Karpas-422 (cell line): ENCODE measurements at regions not wholly inside any gene's neighbourhood (a gene's known extent, or its start where the extent isn't known, plus 50 kb on each side); places are given as distances from the start of the nearest gene placed in this dataset.

ENCODE experiments used
- DNase-seq: peaks from one replicate; pipeline ENCODE4 v3.0.0-alpha.2; 2015
- H2AFZ ChIP-seq: fragments of 200-600 bp; sonication (generic); 2 replicates; pipeline ENCODE4 v1.6.1; 2014; ENCODE audit warnings: antibody characterized with exemption, low read length, mixed read lengths
- H3K27ac ChIP-seq: fragments of 200-600 bp; sonication (generic); 2 replicates; pipeline ENCODE4 v1.5.1; 2014; ENCODE audit warnings: mild to moderate bottlenecking, low read length, moderate library complexity
- H3K27me3 ChIP-seq: fragments of 200-600 bp; sonication (generic); 2 replicates; pipeline ENCODE4 v1.6.1; 2014; ENCODE audit warnings: low read length, mixed read lengths
- H3K36me3 ChIP-seq: fragments of 200-600 bp; sonication (generic); 2 replicates; pipeline ENCODE4 v1.6.1; 2014; ENCODE audit warnings: low read length, mixed read lengths; ENCODE audit not compliant: insufficient read depth
- H3K4me1 ChIP-seq: fragments of 200-600 bp; sonication (generic); 2 replicates; pipeline ENCODE4 v1.6.1; 2014; ENCODE audit warnings: mild to moderate bottlenecking, low read length, mixed read lengths
- H3K4me2 ChIP-seq: fragments of 200-600 bp; sonication (generic); 2 replicates; pipeline ENCODE4 v1.6.1; 2014; ENCODE audit warnings: low read length, low read depth, mild to moderate bottlenecking; ENCODE audit not compliant: poor library complexity, severe bottlenecking
- H3K4me3 ChIP-seq: fragments of 200-600 bp; sonication (generic); 2 replicates; pipeline ENCODE4 v1.5.1; 2014; ENCODE audit warnings: mild to moderate bottlenecking, antibody characterized with exemption, low read length, mixed read lengths
- H3K79me2 ChIP-seq: fragments of 200-600 bp; sonication (generic); 2 replicates; pipeline ENCODE4 v1.6.1; 2014; ENCODE audit warnings: mild to moderate bottlenecking, low read length, mixed read lengths
- H3K9ac ChIP-seq: fragments of 200-600 bp; sonication (generic); 2 replicates; pipeline ENCODE4 v1.6.0; 2014; ENCODE audit warnings: low read length
- H3K9me2 ChIP-seq: fragments of 200-600 bp; sonication (generic), shearing (Covaris generic); replicated peaks from 2 replicates; pipeline ENCODE4 v1.6.0; 2014; ENCODE audit warnings: mild to moderate bottlenecking, low read length, moderate library complexity; ENCODE audit not compliant: insufficient read depth
- H3K9me3 ChIP-seq: fragments of 300-700, 200-600 bp; sonication (generic); 2 replicates; pipeline ENCODE4 v1.6.1; 2014; ENCODE audit warnings: low read length, mixed read lengths
- H4K20me1 ChIP-seq: fragments of 200-600 bp; sonication (generic); 2 replicates; pipeline ENCODE4 v1.6.1; 2014; ENCODE audit warnings: mild to moderate bottlenecking, antibody characterized with exemption, low read length, low read depth; ENCODE audit not compliant: insufficient read depth

DNA sequence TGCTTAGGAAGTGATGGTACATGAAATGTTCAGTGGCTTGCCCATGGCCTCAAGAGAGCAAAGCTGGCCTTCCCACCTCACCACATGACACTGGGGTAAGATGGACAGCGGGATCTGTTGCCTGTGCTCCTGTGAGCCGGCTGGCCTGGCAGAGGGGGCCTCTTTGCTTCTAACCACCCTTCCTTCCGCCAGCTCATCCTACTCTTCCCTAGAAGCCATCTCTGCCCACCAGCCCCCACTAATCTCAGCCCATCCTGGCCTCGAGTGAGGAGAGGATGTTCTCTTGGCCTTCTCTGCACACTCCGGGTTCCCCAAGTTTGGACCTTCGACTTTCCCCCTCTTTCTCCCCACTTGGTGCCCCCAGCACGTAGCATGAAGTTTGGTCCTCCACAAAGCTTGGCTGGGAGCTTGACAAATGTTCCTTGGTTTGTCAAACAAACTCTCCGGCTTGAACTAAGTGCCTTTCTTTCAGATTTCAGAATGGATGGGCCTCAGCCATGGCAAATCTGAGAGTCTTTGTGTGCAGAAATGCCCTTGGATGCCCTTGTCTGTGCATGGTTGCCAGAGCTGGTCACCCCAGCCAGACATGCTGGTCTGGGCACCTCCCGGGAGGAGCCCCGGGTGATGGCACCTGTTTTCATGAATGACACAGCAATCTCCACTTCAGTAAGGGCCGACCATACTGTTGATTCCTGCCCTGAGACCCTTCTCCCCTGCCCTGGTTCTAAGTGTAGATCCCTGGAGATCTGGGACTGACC is 145.5 kb downstream of the URI1 start:
- H3K27ac ChIP-seq = no peak overlapping the region
- H3K9ac ChIP-seq = no peak overlapping the region
- no peaks in the 10 kb centered on the region for H4K20me1 ChIP-seq
- no peak overlapping the region for H3K4me3 ChIP-seq
- H3K79me2 ChIP-seq = no peaks in the 10 kb centered on the region
- H3K9me3 ChIP-seq = no peaks in the 10 kb centered on the region
- H3K9me2 ChIP-seq = no peaks in the 10 kb centered on the region
- no peak overlapping the region for H3K4me2 ChIP-seq
- H3K4me1 ChIP-seq = no peaks in the 10 kb centered on the region
- DNase-seq = no peak
- H3K27me3 ChIP-seq = no peaks in the 10 kb centered on the region
- H3K36me3 ChIP-seq = no peaks in the 10 kb centered on the region
- H2AFZ ChIP-seq = no peak overlapping the region

DNA sequence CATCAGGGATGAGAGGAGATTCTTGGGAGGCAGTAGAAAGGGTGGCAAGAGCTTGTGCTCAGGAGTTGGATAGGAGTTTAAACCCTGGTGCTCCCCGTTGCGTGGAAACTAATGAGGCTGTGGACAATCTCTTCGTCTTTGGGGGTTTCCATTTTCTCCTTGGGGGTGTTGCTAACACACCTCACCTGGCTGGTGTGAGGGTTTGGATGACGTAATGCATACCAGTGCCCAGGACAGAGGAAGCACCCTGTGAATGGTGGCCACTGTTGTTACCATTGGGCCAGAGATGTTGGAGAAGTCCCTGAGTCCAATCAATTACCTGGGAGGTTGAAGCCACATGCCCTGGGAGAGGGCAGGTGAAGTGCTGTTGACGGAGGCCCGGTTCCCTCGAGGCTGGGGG is 146.5 kb downstream of the URI1 start:
- Histone ChIP-seq H3K9me2 (no peaks in the 10 kb centered on the region), H4K20me1 (no peaks in the 10 kb centered on the region), H3K27me3 (no peaks in the 10 kb centered on the region), H3K4me2 (no peak overlapping the region), H3K36me3 (no peaks in the 10 kb centered on the region), H2AFZ (no peak overlapping the region), H3K9ac (no peak overlapping the region), H3K79me2 (no peaks in the 10 kb centered on the region), H3K27ac (no peak overlapping the region), H3K9me3 (no peaks in the 10 kb centered on the region), H3K4me1 (no peaks in the 10 kb centered on the region), H3K4me3 (no peak overlapping the region)
- DNase-seq = no peak

DNA sequence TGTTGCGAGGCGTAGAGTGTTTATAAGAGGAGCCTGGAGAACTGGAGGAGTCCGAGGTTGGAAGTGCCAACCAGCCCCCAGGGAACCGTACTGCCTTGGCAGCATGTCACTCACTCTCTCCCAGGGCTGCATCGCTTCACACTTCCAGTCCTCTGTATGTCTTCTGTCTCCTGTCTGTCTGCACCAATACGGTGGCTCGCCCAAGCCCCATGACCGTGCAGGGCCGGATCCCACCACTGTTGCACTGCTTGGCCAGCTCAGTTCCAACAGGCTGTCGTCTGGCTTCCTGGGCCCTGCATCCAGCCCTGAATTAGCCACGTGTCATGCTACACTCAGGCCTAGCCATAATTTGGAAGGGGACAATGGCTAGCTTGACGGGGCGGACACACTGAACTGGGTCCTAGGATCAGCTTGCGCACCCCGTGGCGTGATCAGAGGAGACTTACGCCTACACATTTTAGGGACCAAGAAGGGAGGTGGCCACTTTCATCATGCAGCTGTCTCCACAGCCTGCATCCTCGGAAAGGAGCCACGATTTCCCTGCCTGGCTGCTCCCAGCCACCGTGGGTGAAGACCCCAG is 147.1 kb downstream of the URI1 start:
- H3K79me2 ChIP-seq = no peaks in the 10 kb centered on the region
- no peak overlapping the region for H3K9ac ChIP-seq
- H3K27ac ChIP-seq = no peak overlapping the region
- DNase-seq = no peak
- H3K4me3 ChIP-seq = no peak overlapping the region
- H2AFZ ChIP-seq = no peak overlapping the region
- H3K9me3 ChIP-seq = no peaks in the 10 kb centered on the region
- H3K36me3 ChIP-seq = no peaks in the 10 kb centered on the region
- H3K4me2 ChIP-seq = no peak overlapping the region
- H3K9me2 ChIP-seq = no peaks in the 10 kb centered on the region
- no peaks in the 10 kb centered on the region for H3K27me3 ChIP-seq
- no peaks in the 10 kb centered on the region for H4K20me1 ChIP-seq
- H3K4me1 ChIP-seq = no peaks in the 10 kb centered on the region

DNA sequence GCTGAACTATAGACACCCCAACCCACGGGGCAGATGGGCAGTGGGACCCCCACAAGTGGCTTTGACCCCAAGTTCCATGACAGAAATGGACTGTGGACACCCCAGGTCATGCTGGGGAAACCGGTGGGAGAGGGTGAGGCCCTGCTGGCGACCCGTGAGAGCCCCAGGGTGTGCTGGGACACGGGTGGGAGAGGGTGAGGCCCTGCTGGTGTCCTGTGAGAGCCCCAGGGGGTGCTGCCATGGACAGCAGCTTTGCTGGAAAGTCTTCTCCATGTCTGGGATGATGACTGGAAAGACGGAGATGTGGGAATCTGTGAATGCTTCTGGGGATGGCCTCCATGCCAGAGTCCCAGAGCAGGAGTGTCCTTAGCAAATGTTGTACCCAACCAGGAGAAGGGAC is 148.4 kb downstream of the URI1 start:
- Histone ChIP-seq H3K4me3 (no peak overlapping the region), H3K36me3 (no peaks in the 10 kb centered on the region), H3K4me1 (no peaks in the 10 kb centered on the region), H4K20me1 (no peaks in the 10 kb centered on the region), H3K4me2 (no peak overlapping the region), H3K27me3 (no peaks in the 10 kb centered on the region), H3K9me3 (no peaks in the 10 kb centered on the region), H3K79me2 (no peaks in the 10 kb centered on the region), H3K9ac (no peak overlapping the region), H2AFZ (no peak overlapping the region), H3K27ac (no peak overlapping the region), H3K9me2 (no peaks in the 10 kb centered on the region)
- no peak for DNase-seq

DNA sequence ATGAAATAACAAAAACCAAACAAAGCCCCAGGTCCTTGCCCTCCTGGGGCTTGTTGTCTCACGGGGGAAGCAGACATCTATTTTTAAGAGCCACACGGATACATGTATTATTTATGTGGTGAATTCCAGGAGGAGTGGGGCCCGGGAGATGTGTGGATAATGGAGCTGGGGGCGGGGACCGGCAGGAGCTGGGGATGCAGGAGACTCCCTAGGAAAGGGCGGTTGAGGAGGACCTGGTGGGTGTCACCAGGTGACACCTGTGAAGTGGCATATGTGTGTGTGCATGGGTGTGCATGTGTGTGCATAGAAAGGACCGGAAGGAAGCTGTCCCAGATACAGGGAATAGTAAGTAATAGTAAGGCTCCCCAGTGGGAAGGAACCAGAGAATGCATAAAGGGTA is 148.9 kb downstream of the URI1 start:
- Histone ChIP-seq H3K4me1 (no peaks in the 10 kb centered on the region), H3K27ac (no peak overlapping the region)
- no peak for DNase-seq

DNA sequence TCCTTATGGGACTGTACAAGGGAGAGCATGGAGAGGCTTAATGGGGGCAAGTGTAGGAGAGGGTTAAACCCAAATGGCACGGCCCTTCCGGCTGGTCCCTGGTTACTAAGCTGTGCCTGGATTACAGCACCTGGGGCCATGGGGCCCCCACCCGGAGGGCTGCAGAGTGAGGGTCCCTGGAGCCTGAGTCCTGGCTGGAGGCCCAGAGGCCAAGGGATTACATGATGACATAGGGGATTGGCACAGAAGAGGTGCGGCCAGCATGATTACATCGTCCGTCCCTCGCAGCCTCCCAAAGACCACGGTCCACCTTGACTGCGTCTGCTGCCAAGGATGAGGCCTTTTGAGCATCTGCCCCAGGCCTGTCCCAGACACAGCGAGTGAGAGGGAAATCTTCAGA is 149.4 kb downstream of the URI1 start:
- Histone ChIP-seq H2AFZ (no peak overlapping the region), H4K20me1 (no peaks in the 10 kb centered on the region)

More for the DNA sequence above, 148.9 kb downstream of the URI1 start:
- Histone ChIP-seq H3K9me3 (no peaks in the 10 kb centered on the region), H3K79me2 (no peaks in the 10 kb centered on the region), H4K20me1 (no peaks in the 10 kb centered on the region), H3K36me3 (no peaks in the 10 kb centered on the region), H3K4me2 (no peak overlapping the region), H3K9me2 (no peaks in the 10 kb centered on the region), H2AFZ (no peak overlapping the region), H3K27me3 (no peaks in the 10 kb centered on the region), H3K4me3 (no peak overlapping the region), H3K9ac (no peak overlapping the region)

DNA sequence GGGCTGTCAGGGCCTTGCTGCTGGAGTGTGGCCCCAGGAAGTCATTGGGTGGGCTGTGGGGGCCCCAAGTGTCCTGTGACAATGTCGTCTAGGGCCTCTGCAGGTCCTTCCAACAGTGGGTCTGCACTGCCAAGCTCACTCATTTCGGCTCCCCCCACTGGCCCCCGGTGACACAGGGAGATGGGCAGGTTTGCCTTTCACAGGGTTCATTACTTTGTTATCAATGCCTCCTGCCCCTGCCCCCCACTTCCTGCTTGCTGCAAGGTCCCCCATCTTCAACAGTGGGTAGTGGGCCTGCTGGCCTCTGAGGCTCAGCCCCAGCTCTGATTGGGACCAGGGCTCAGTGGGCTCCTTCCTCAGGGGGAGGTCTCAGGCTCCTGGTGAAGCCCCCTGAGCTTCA is 149.8 kb downstream of the URI1 start:
- H3K27me3 ChIP-seq = no peaks in the 10 kb centered on the region
- H3K9ac ChIP-seq = no peak overlapping the region
- DNase-seq = no peak
- H4K20me1 ChIP-seq = no peaks in the 10 kb centered on the region
- no peaks in the 10 kb centered on the region for H3K36me3 ChIP-seq
- H3K4me3 ChIP-seq = no peak overlapping the region
- no peaks in the 10 kb centered on the region for H3K4me1 ChIP-seq
- no peaks in the 10 kb centered on the region for H3K9me2 ChIP-seq
- H3K27ac ChIP-seq = no peak overlapping the region
- no peaks in the 10 kb centered on the region for H3K9me3 ChIP-seq
- no peaks in the 10 kb centered on the region for H3K79me2 ChIP-seq
- H3K4me2 ChIP-seq = no peak overlapping the region
- no peak overlapping the region for H2AFZ ChIP-seq

More for the DNA sequence above, 149.4 kb downstream of the URI1 start:
- no peak overlapping the region for H3K9ac ChIP-seq
- no peaks in the 10 kb centered on the region for H3K9me2 ChIP-seq
- H3K9me3 ChIP-seq = no peaks in the 10 kb centered on the region
- H3K79me2 ChIP-seq = no peaks in the 10 kb centered on the region
- no peaks in the 10 kb centered on the region for H3K4me1 ChIP-seq
- H3K27ac ChIP-seq = no peak overlapping the region
- DNase-seq = no peak
- H3K4me2 ChIP-seq = no peak overlapping the region
- no peak overlapping the region for H3K4me3 ChIP-seq
- H3K27me3 ChIP-seq = no peaks in the 10 kb centered on the region
- no peaks in the 10 kb centered on the region for H3K36me3 ChIP-seq

DNA sequence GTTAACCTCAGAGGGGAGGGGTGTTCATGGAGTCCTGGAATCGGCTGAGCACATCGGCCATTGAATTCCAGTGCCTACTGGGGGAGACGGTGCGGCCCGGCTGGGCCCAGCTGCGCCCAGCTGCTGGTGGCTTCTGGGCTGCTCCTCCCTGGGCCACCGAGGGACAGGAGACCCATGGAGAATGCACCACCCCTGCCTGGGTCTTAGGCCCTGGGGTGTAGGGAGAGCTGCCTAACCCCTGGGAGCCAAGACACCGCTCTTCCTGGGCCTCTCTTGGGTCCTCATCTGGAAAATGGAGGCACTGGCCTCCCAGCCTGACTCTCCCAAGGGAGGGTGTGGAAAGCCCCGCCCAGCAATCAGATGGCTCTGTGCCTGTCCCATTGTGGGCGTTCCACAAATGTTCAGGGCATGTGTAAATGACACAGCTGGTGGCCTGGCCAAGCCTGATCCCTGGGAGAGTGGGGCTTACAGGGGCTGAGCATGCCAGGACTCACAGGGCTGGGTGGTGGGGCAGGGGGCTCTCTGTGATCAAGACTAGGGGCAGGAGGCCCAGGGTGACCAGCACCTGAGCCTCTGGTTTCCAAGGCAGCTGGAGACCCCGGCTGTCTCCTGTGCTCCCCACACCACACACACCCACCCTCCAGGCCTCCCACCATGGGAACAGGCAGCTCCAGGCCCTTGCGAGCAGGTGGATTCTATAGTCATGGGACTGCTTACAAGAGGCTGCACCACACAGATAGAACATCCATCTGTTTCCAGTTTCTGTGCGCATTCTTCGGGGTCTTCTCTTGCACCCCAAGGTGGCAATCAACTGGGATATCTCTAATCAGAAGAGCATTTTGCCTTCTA is 150.9 kb downstream of the URI1 start:
- H3K27me3 ChIP-seq = no peaks in the 10 kb centered on the region
- H3K4me2 ChIP-seq = no peak overlapping the region
- no peak overlapping the region for H2AFZ ChIP-seq
- no peaks in the 10 kb centered on the region for H4K20me1 ChIP-seq
- DNase-seq = no peak
- H3K9me3 ChIP-seq = no peaks in the 10 kb centered on the region
- no peaks in the 10 kb centered on the region for H3K4me1 ChIP-seq
- H3K9ac ChIP-seq = no peak overlapping the region
- no peaks in the 10 kb centered on the region for H3K79me2 ChIP-seq
- H3K9me2 ChIP-seq = no peaks in the 10 kb centered on the region
- no peak overlapping the region for H3K4me3 ChIP-seq
- H3K27ac ChIP-seq = no peak overlapping the region
- no peaks in the 10 kb centered on the region for H3K36me3 ChIP-seq
